ENCODE measurements at regions not wholly inside any gene's neighbourhood (a gene's known extent, or its start where the extent isn't known, plus 50 kb on each side); places are given as distances from the start of the nearest gene placed in this dataset.

DNA sequence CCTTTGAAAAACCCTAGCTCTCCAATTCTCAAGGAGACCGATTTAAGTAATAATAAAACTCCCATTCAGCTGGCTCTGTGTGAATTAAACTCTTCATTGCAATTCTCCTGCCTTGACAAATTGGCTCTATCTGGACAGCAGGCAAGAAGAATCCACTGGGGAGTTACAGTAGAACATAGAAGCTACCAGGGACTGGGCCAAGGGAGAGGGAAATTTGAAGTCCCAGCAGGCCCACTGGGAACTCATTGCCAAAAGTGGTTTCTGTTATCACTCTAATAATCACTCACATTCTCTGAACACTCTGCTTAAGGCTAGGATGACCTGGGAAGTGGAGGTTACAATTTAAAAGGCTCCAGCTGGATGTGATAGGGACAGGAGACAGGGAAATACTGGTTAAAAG lies 384.5 kb upstream of the CCDC196 start:
- no peaks in the 10 kb centered on the region for H3K27me3 ChIP-seq (ENCODE audit: insufficient read depth)
- no peaks in the 10 kb centered on the region for H3K36me3 ChIP-seq (ENCODE audit: insufficient read depth)
- H3K79me2 ChIP-seq (replicated peaks; ENCODE audit: insufficient read depth) = no peaks in the 10 kb centered on the region
- Mint-ChIP-seq H3K27ac (no peak overlapping the region), H3K36me3 (ENCODE audit: low read depth) (peaks cover 2% of the 10 kb centered on the region; the same call in 1 of the 3 replicates), H3K4me1 (peaks cover 10% of the 10 kb centered on the region), H3K9me3 (no peaks in the 10 kb centered on the region; the same call in 2 of the 3 replicates), H3K27me3 (ENCODE audit: insufficient read depth, low read depth, poor library complexity) (peaks cover 6% of the 10 kb centered on the region), H3K4me3 (no peak overlapping the region)
- H3K27ac ChIP-seq (ENCODE audit: low read depth) = no peak overlapping the region
- H3K4me3 ChIP-seq = no peak overlapping the region
- peaks cover 16% of the 10 kb centered on the region for H3K9me2 ChIP-seq (ENCODE audit: insufficient read depth)
- no peak overlapping the region; the same call in 1 of the 2 replicates for H2AFZ ChIP-seq
- no peak for TF ChIP-seq POLR2AphosphoS5 (IDR thresholded peaks at IDR 0.05; ENCODE audit: low read depth)
- no peak for TF ChIP-seq EZH2 (IDR thresholded peaks at IDR 0.05; ENCODE audit: low read depth, unreplicated experiment)
- TF ChIP-seq, protein P1, sequence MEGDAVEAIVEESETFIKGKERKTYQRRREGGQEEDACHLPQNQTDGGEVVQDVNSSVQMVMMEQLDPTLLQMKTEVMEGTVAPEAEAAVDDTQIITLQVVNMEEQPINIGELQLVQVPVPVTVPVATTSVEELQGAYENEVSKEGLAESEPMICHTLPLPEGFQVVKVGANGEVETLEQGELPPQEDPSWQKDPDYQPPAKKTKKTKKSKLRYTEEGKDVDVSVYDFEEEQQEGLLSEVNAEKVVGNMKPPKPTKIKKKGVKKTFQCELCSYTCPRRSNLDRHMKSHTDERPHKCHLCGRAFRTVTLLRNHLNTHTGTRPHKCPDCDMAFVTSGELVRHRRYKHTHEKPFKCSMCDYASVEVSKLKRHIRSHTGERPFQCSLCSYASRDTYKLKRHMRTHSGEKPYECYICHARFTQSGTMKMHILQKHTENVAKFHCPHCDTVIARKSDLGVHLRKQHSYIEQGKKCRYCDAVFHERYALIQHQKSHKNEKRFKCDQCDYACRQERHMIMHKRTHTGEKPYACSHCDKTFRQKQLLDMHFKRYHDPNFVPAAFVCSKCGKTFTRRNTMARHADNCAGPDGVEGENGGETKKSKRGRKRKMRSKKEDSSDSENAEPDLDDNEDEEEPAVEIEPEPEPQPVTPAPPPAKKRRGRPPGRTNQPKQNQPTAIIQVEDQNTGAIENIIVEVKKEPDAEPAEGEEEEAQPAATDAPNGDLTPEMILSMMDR (conservative IDR thresholded peaks at IDR 0.05; ENCODE audit: low read depth in 2 of 2) = no peak
- no peak for TF ChIP-seq CREB1 (CRISPR knock-in tag; IDR thresholded peaks at IDR 0.05; ENCODE audit: low read depth)
- no peak for TF ChIP-seq ZNF114 (CRISPR knock-in tag; IDR thresholded peaks at IDR 0.05)
- no peak for TF ChIP-seq STAT1 (IDR thresholded peaks at IDR 0.05; ENCODE audit: unreplicated experiment)
- no peak for TF ChIP-seq ZNF331 (CRISPR knock-in tag; IDR thresholded peaks at IDR 0.05; ENCODE audit: low read depth)
- TF ChIP-seq, protein P2, sequence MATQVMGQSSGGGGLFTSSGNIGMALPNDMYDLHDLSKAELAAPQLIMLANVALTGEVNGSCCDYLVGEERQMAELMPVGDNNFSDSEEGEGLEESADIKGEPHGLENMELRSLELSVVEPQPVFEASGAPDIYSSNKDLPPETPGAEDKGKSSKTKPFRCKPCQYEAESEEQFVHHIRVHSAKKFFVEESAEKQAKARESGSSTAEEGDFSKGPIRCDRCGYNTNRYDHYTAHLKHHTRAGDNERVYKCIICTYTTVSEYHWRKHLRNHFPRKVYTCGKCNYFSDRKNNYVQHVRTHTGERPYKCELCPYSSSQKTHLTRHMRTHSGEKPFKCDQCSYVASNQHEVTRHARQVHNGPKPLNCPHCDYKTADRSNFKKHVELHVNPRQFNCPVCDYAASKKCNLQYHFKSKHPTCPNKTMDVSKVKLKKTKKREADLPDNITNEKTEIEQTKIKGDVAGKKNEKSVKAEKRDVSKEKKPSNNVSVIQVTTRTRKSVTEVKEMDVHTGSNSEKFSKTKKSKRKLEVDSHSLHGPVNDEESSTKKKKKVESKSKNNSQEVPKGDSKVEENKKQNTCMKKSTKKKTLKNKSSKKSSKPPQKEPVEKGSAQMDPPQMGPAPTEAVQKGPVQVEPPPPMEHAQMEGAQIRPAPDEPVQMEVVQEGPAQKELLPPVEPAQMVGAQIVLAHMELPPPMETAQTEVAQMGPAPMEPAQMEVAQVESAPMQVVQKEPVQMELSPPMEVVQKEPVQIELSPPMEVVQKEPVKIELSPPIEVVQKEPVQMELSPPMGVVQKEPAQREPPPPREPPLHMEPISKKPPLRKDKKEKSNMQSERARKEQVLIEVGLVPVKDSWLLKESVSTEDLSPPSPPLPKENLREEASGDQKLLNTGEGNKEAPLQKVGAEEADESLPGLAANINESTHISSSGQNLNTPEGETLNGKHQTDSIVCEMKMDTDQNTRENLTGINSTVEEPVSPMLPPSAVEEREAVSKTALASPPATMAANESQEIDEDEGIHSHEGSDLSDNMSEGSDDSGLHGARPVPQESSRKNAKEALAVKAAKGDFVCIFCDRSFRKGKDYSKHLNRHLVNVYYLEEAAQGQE (IDR thresholded peaks at IDR 0.05; ENCODE audit: unreplicated experiment) = no peak
- no peak for TF ChIP-seq JUNB (IDR thresholded peaks at IDR 0.05; ENCODE audit: unreplicated experiment)
- TF ChIP-seq, protein P3, sequence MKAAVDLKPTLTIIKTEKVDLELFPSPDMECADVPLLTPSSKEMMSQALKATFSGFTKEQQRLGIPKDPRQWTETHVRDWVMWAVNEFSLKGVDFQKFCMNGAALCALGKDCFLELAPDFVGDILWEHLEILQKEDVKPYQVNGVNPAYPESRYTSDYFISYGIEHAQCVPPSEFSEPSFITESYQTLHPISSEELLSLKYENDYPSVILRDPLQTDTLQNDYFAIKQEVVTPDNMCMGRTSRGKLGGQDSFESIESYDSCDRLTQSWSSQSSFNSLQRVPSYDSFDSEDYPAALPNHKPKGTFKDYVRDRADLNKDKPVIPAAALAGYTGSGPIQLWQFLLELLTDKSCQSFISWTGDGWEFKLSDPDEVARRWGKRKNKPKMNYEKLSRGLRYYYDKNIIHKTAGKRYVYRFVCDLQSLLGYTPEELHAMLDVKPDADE (IDR thresholded peaks at IDR 0.05) = no peak
- no peak for TF ChIP-seq EZH2phosphoT487 (IDR thresholded peaks at IDR 0.05; ENCODE audit: unreplicated experiment)
- TF ChIP-seq NANOG (IDR thresholded peaks at IDR 0.05; ENCODE audit: borderline replicate concordance) = no peak
- TF ChIP-seq, protein P4, sequence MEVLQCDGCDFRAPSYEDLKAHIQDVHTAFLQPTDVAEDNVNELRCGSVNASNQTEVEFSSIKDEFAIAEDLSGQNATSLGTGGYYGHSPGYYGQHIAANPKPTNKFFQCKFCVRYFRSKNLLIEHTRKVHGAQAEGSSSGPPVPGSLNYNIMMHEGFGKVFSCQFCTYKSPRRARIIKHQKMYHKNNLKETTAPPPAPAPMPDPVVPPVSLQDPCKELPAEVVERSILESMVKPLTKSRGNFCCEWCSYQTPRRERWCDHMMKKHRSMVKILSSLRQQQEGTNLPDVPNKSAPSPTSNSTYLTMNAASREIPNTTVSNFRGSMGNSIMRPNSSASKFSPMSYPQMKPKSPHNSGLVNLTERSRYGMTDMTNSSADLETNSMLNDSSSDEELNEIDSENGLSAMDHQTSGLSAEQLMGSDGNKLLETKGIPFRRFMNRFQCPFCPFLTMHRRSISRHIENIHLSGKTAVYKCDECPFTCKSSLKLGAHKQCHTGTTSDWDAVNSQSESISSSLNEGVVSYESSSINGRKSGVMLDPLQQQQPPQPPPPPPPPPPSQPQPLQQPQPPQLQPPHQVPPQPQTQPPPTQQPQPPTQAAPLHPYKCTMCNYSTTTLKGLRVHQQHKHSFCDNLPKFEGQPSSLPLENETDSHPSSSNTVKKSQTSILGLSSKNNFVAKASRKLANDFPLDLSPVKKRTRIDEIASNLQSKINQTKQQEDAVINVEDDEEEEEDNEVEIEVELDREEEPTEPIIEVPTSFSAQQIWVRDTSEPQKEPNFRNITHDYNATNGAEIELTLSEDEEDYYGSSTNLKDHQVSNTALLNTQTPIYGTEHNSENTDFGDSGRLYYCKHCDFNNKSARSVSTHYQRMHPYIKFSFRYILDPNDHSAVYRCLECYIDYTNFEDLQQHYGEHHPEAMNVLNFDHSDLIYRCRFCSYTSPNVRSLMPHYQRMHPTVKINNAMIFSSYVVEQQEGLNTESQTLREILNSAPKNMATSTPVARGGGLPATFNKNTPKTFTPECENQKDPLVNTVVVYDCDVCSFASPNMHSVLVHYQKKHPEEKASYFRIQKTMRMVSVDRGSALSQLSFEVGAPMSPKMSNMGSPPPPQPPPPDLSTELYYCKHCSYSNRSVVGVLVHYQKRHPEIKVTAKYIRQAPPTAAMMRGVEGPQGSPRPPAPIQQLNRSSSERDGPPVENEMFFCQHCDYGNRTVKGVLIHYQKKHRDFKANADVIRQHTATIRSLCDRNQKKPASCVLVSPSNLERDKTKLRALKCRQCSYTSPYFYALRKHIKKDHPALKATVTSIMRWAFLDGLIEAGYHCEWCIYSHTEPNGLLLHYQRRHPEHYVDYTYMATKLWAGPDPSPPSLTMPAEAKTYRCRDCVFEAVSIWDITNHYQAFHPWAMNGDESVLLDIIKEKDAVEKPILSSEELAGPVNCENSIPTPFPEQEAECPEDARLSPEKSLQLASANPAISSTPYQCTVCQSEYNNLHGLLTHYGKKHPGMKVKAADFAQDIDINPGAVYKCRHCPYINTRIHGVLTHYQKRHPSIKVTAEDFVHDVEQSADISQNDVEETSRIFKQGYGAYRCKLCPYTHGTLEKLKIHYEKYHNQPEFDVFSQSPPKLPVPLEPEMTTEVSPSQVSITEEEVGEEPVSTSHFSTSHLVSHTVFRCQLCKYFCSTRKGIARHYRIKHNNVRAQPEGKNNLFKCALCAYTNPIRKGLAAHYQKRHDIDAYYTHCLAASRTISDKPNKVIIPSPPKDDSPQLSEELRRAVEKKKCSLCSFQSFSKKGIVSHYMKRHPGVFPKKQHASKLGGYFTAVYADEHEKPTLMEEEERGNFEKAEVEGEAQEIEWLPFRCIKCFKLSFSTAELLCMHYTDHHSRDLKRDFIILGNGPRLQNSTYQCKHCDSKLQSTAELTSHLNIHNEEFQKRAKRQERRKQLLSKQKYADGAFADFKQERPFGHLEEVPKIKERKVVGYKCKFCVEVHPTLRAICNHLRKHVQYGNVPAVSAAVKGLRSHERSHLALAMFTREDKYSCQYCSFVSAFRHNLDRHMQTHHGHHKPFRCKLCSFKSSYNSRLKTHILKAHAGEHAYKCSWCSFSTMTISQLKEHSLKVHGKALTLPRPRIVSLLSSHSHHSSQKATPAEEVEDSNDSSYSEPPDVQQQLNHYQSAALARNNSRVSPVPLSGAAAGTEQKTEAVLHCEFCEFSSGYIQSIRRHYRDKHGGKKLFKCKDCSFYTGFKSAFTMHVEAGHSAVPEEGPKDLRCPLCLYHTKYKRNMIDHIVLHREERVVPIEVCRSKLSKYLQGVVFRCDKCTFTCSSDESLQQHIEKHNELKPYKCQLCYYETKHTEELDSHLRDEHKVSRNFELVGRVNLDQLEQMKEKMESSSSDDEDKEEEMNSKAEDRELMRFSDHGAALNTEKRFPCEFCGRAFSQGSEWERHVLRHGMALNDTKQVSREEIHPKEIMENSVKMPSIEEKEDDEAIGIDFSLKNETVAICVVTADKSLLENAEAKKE (CRISPR knock-in tag; IDR thresholded peaks at IDR 0.05) = no peak
- H3K4me1 ChIP-seq (ENCODE audit: insufficient read depth) = peaks cover 4% of the 10 kb centered on the region; the same call in 1 of the 2 replicates
- ATAC-seq (no peak), DNase-seq (ENCODE audit: low spot score) (no peak)
- H4K20me1 ChIP-seq (replicated peaks; ENCODE audit: insufficient read depth) = no peaks in the 10 kb centered on the region
- H3F3A ChIP-seq (replicated peaks; ENCODE audit: low read depth) = no peaks in the 10 kb centered on the region
- H3K4me2 ChIP-seq = no peak overlapping the region
